Chondrocyte (in vitro differentiated cells): ENCODE measurements at regions not wholly inside any gene's neighbourhood (a gene's known extent, or its start where the extent isn't known, plus 50 kb on each side); places are given as distances from the start of the nearest gene placed in this dataset.

Experiments
- DNase-seq: peaks from one replicate; pipeline ENCODE4 v3.0.0; 2021; ENCODE audit warnings: mixed read lengths, low spot score
- H3K27ac Mint-ChIP-seq: one replicate; pipeline ENCODE4 v1.8.0; 2021; ENCODE audit warnings: mild to moderate bottlenecking, moderate library complexity, mixed read lengths; ENCODE audit not compliant: unreplicated experiment
- H3K27me3 Mint-ChIP-seq: 2 replicates; pipeline ENCODE4 v1.8.0; 2021; ENCODE audit warnings: low read depth, mixed read lengths
- H3K36me3 Mint-ChIP-seq: 2 replicates; pipeline ENCODE4 v1.8.0; 2021; ENCODE audit warnings: low read depth, mixed read lengths
- H3K4me1 Mint-ChIP-seq: 2 replicates; pipeline ENCODE4 v1.8.0; 2021; ENCODE audit warnings: low read depth, mild to moderate bottlenecking, mixed read lengths
- H3K4me3 Mint-ChIP-seq: one replicate; pipeline ENCODE4 v1.8.0; 2021; ENCODE audit warnings: mild to moderate bottlenecking, moderate library complexity, mixed read lengths; ENCODE audit not compliant: unreplicated experiment
- H3K9me3 Mint-ChIP-seq: 2 replicates; pipeline ENCODE4 v1.8.0; 2021; ENCODE audit warnings: low read depth, mixed read lengths
- TF ChIP-seq, protein P1 (sequence below): fragments of 200-600 bp; sonication (generic); IDR thresholded peaks from 2 replicates; pipeline ENCODE4 v1.5.0; 2021; ENCODE audit warnings: antibody characterized with exemption, mild to moderate bottlenecking, moderate library complexity

DNA sequence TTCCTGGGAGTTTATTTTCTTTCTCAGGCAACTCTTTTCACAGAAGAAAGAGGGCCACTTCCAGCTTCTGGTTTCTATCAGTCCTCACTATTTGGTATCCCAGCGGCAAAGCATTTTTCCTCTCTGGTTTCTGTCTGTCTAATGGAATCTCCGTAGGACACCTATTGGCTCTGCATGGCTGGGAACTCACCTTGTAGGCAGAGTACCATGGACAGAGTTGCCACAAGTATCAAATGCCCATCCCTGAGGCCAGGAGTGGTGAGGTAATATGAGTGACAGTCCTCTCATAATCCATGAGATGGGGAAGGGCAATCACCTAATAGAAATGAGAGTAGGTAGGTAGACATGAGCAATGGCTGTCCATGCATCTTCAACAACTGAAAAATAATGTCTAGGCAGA lies 369.5 kb upstream of the PIK3C3 start:
- Mint-ChIP-seq H3K4me1 (peaks cover 3% of the 10 kb centered on the region), H3K27me3 (no peaks in the 10 kb centered on the region), H3K36me3 (no peaks in the 10 kb centered on the region), H3K9me3 (no peaks in the 10 kb centered on the region), H3K4me3 (no peak overlapping the region), H3K27ac (no peak overlapping the region)
- TF ChIP-seq, protein P1, sequence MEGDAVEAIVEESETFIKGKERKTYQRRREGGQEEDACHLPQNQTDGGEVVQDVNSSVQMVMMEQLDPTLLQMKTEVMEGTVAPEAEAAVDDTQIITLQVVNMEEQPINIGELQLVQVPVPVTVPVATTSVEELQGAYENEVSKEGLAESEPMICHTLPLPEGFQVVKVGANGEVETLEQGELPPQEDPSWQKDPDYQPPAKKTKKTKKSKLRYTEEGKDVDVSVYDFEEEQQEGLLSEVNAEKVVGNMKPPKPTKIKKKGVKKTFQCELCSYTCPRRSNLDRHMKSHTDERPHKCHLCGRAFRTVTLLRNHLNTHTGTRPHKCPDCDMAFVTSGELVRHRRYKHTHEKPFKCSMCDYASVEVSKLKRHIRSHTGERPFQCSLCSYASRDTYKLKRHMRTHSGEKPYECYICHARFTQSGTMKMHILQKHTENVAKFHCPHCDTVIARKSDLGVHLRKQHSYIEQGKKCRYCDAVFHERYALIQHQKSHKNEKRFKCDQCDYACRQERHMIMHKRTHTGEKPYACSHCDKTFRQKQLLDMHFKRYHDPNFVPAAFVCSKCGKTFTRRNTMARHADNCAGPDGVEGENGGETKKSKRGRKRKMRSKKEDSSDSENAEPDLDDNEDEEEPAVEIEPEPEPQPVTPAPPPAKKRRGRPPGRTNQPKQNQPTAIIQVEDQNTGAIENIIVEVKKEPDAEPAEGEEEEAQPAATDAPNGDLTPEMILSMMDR, result no peak
- no peak for DNase-seq

DNA sequence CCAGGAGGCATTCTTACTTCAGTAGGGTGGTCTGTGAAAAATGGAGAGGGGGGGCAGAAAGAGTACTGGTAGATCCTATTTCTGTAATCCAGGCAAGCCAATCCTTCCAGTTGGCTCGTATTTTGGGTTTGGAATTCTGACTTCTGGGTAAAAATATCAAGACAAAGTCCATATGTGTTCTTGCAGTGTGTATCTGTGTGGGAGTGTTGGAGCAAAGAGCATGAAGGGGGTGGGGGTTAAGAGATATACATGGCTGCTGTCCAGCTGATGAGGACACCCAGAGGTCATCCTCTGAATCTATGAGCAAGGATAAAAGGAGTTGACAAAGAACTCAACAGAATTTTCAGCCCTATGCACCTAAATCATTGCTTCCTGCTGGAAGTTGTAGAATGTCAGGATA lies 375.8 kb upstream of the PIK3C3 start:
- H3K9me3 Mint-ChIP-seq, result no peaks in the 10 kb centered on the region
- no peaks in the 10 kb centered on the region for H3K4me1 Mint-ChIP-seq
- TF ChIP-seq, protein P1, result no peak
- H3K4me3 Mint-ChIP-seq, result no peak overlapping the region
- no peaks in the 10 kb centered on the region for H3K27me3 Mint-ChIP-seq
- no peak overlapping the region for H3K27ac Mint-ChIP-seq
- DNase-seq, result no peak
- no peaks in the 10 kb centered on the region for H3K36me3 Mint-ChIP-seq

DNA sequence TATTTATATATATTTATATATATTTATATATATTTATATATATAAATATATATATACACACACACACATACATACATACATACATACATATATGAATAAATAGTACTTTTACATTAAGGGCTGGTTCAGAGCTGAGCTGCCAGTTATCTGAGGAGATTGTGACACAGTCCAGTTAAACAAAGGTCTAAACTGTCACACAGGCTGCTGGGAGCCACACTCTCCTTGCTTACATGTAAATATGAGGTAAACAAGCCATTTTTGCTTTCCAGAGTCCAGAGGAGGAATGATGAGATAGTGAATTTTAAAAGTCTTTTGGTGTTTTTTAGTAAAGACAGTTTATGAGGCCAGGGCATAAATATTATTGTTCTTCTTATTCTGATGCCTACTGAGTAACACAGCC lies 377.5 kb upstream of the PIK3C3 start:
- Mint-ChIP-seq H3K27me3 (no peaks in the 10 kb centered on the region), H3K4me1 (no peaks in the 10 kb centered on the region), H3K27ac (no peak overlapping the region), H3K4me3 (no peak overlapping the region), H3K9me3 (no peaks in the 10 kb centered on the region), H3K36me3 (no peaks in the 10 kb centered on the region)
- no peak for DNase-seq
- TF ChIP-seq, protein P1, result no peak

DNA sequence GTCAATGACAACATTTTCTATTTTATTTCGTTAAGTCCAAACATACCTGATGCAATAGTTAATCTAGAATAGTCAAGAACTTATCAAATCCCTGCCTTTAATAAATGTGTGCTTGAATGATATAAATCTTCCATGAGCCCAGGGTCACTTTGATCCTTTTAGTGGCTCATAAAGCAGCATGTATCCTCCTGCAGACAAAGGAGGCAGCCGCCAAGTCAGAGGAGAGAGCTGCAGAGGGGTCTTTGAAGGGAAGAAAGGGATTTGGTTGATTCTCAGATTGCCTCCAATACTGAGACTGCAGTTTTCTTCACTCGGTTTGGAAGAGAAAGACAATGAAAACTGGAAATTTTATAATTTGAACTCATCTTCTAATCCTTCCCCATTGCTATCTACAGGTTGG lies 378.4 kb upstream of the PIK3C3 start:
- no peaks in the 10 kb centered on the region for H3K36me3 Mint-ChIP-seq
- no peaks in the 10 kb centered on the region for H3K4me1 Mint-ChIP-seq
- no peak overlapping the region for H3K4me3 Mint-ChIP-seq
- no peak overlapping the region for H3K27ac Mint-ChIP-seq
- H3K27me3 Mint-ChIP-seq, result no peaks in the 10 kb centered on the region
- no peak for DNase-seq
- TF ChIP-seq, protein P1, result no peak
- H3K9me3 Mint-ChIP-seq, result no peaks in the 10 kb centered on the region

DNA sequence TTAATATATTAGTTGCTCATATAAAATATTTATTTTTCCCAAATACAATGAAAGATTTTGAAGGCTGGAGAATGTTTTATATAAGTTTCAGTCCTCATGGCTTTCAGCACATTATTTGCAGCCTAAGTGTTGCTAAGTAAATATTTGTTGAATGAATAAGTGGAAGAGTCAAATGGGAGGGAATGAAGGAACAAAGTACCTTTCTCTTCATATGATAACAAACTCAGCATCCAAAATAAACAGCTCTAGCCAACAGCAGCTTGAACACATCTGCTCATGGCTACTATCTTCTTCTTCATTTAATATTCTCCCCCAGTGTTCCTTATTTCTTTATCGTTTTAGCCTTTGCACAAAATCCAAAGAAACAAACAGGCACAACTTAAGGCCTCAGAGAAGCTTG lies 385.2 kb upstream of the PIK3C3 start:
- Mint-ChIP-seq H3K4me3 (no peak overlapping the region), H3K4me1 (peaks cover 5% of the 10 kb centered on the region), H3K27ac (no peak overlapping the region), H3K9me3 (no peaks in the 10 kb centered on the region), H3K36me3 (no peaks in the 10 kb centered on the region), H3K27me3 (no peaks in the 10 kb centered on the region)
- no peak for DNase-seq
- TF ChIP-seq, protein P1, result no peak
